ENCODE measurements at regions not wholly inside any gene's neighbourhood (a gene's known extent, or its start where the extent isn't known, plus 50 kb on each side); places are given as distances from the start of the nearest gene placed in this dataset.

DNA sequence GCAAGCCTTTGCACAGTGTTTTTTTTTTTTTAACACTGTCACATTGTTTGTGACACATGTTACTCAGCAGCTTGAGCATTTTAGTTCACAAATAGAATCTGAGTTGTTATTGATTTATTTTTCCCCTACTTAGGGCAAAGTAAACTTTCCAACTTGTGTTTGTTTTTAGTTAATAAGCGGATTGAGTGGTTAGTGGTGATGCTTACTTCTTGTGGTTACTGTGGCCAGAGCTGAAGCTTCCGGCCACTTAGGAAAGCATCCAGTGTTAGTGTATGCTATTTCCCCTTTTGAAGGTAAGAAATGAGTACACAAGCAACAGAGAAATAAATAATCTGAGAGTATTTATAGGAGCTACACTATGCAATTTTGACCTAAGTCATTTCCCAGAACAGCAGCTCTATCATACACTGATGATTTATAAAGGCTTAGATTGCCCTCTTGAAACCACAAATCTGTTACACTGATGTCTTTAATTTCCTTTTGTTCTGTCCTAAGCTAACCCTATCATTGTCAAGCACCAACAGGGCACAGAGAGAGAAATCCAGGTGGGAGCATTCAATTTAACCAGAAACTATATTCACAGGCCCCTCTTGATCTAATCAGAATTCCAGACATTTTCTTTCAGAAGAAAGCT, 2464.6 kb downstream of the PCDH7 start:
- Histone ChIP-seq H3K79me2 (ENCODE audit: control insufficient read depth, insufficient read depth, low read length) (no peaks in the 10 kb centered on the region), H3K27me3 (ENCODE audit: control insufficient read depth, insufficient read depth, low read length) (no peaks in the 10 kb centered on the region), H4K20me1 (ENCODE audit: control insufficient read depth, extremely low read depth, insufficient read depth, low read length) (no peaks in the 10 kb centered on the region), H3K4me1 (ENCODE audit: control insufficient read depth, extremely low read depth, insufficient read depth, low read length) (no peaks in the 10 kb centered on the region), H3K4me2 (ENCODE audit: extremely low read depth, insufficient read depth, low read length) (no peak overlapping the region), H3K9me3 (ENCODE audit: control insufficient read depth, insufficient read depth, low read depth, low read length) (no peaks in the 10 kb centered on the region), H3K36me3 (ENCODE audit: control insufficient read depth, insufficient read depth, low read length) (no peaks in the 10 kb centered on the region), H2AFZ (ENCODE audit: low read length) (no peak overlapping the region), H3K4me3 (replicated peaks in 1 of 4; ENCODE audit: control extremely low read depth in 1 of 4, insufficient read depth in 1 of 4, low read depth in 3 of 4, low read length in 4 of 4) (no peak overlapping the region), H3K9ac (ENCODE audit: insufficient read depth, low read length) (no peak overlapping the region), H3K27ac (ENCODE audit: insufficient read depth, low read length) (no peak overlapping the region)
- DNase-seq (ENCODE audit: low read depth in 2 of 2) = peak; percentile 1 to 69
- no peak for TF ChIP-seq EZH2 (IDR thresholded peaks at IDR 0.05; ENCODE audit: low read length, missing control alignments)
- TF ChIP-seq CTCF (conservative IDR thresholded peaks at IDR 0.05 in 1 of 2, IDR thresholded peaks at IDR 0.05 in 1 of 2; ENCODE audit: low read depth in 1 of 2, low read length in 2 of 2) = no peak

GRCh38 chr4:33187035-33187434, 2466.9 kb downstream of the PCDH7 start:
- Histone ChIP-seq H3K27me3 (ENCODE audit: control insufficient read depth, insufficient read depth, low read length) (no peaks in the 10 kb centered on the region), H3K79me2 (ENCODE audit: control insufficient read depth, insufficient read depth, low read length) (no peaks in the 10 kb centered on the region), H2AFZ (ENCODE audit: low read length) (no peak overlapping the region), H3K27ac (ENCODE audit: insufficient read depth, low read length) (no peak overlapping the region), H3K9ac (ENCODE audit: insufficient read depth, low read length) (no peak overlapping the region), H4K20me1 (ENCODE audit: control insufficient read depth, extremely low read depth, insufficient read depth, low read length) (no peaks in the 10 kb centered on the region), H3K9me3 (ENCODE audit: control insufficient read depth, insufficient read depth, low read depth, low read length) (no peaks in the 10 kb centered on the region), H3K4me2 (ENCODE audit: extremely low read depth, insufficient read depth, low read length) (no peak overlapping the region), H3K4me3 (replicated peaks in 1 of 4; ENCODE audit: control extremely low read depth in 1 of 4, insufficient read depth in 1 of 4, low read depth in 3 of 4, low read length in 4 of 4) (no peak overlapping the region), H3K4me1 (ENCODE audit: control insufficient read depth, extremely low read depth, insufficient read depth, low read length) (no peaks in the 10 kb centered on the region), H3K36me3 (ENCODE audit: control insufficient read depth, insufficient read depth, low read length) (no peaks in the 10 kb centered on the region)
- DNase-seq (ENCODE audit: low read depth in 2 of 2) = no peak
- TF ChIP-seq CTCF (conservative IDR thresholded peaks at IDR 0.05 in 1 of 2, IDR thresholded peaks at IDR 0.05 in 1 of 2; ENCODE audit: low read depth in 1 of 2, low read length in 2 of 2) (no peak), EZH2 (IDR thresholded peaks at IDR 0.05; ENCODE audit: low read length, missing control alignments) (no peak)

GRCh38 chr4:33188733-33189132, 2468.6 kb downstream of the PCDH7 start:
- Histone ChIP-seq H3K9ac (ENCODE audit: insufficient read depth, low read length) (no peak overlapping the region), H4K20me1 (ENCODE audit: control insufficient read depth, extremely low read depth, insufficient read depth, low read length) (no peaks in the 10 kb centered on the region), H3K4me2 (ENCODE audit: extremely low read depth, insufficient read depth, low read length) (no peak overlapping the region), H2AFZ (ENCODE audit: low read length) (no peak overlapping the region), H3K27ac (ENCODE audit: insufficient read depth, low read length) (no peak overlapping the region), H3K4me1 (ENCODE audit: control insufficient read depth, extremely low read depth, insufficient read depth, low read length) (no peaks in the 10 kb centered on the region), H3K27me3 (ENCODE audit: control insufficient read depth, insufficient read depth, low read length) (no peaks in the 10 kb centered on the region), H3K4me3 (replicated peaks in 1 of 4; ENCODE audit: control extremely low read depth in 1 of 4, insufficient read depth in 1 of 4, low read depth in 3 of 4, low read length in 4 of 4) (no peak overlapping the region), H3K9me3 (ENCODE audit: control insufficient read depth, insufficient read depth, low read depth, low read length) (no peaks in the 10 kb centered on the region), H3K79me2 (ENCODE audit: control insufficient read depth, insufficient read depth, low read length) (no peaks in the 10 kb centered on the region), H3K36me3 (ENCODE audit: control insufficient read depth, insufficient read depth, low read length) (no peaks in the 10 kb centered on the region)
- no peak for DNase-seq (ENCODE audit: low read depth in 2 of 2)
- TF ChIP-seq CTCF (conservative IDR thresholded peaks at IDR 0.05 in 1 of 2, IDR thresholded peaks at IDR 0.05 in 1 of 2; ENCODE audit: low read depth in 1 of 2, low read length in 2 of 2) = no peak
- TF ChIP-seq EZH2 (IDR thresholded peaks at IDR 0.05; ENCODE audit: low read length, missing control alignments) = no peak

Measured in fibroblast of lung (primary cell).